PFSK-1 (cell line): ENCODE measurements at regions not wholly inside any gene's neighbourhood (a gene's known extent, or its start where the extent isn't known, plus 50 kb on each side); places are given as distances from the start of the nearest gene placed in this dataset.

Experiments
- FOXP2 ChIP-seq: optimal IDR thresholded peaks from 2 replicates; pipeline ENCODE3; 2011; ENCODE audit warnings: borderline replicate concordance, control low read depth, inconsistent platforms; ENCODE audit not compliant: insufficient read depth; ENCODE audit errors: extremely low read length, extremely low read depth
- POLR2AphosphoS5 ChIP-seq: IDR thresholded peaks from 2 replicates; pipeline ENCODE4 v1.6.1; 2012; ENCODE audit warnings: low read depth, mild to moderate bottlenecking, control low read depth, low read length, moderate library complexity
- SIN3A ChIP-seq: IDR thresholded peaks from 2 replicates; pipeline ENCODE4 v1.6.1; 2012; ENCODE audit warnings: mild to moderate bottlenecking, low read length, moderate library complexity, borderline replicate concordance; ENCODE audit not compliant: insufficient read depth
- TAF1 ChIP-seq: IDR thresholded peaks from 2 replicates; pipeline ENCODE4 v1.6.1; 2012; ENCODE audit warnings: low read length, control low read depth, borderline replicate concordance; ENCODE audit not compliant: insufficient read depth
- TF ChIP-seq, protein P1 (sequence below), 2 experiments: IDR thresholded peaks; 2 replicates each; pipeline versions ENCODE4 v1.6.1 to v1.8.0; 2011 to 2012; ENCODE audit warnings: low read depth in 2 of 2, low read length in 2 of 2, control low read depth in 1 of 2, inconsistent platforms in 1 of 2, mild to moderate bottlenecking in 1 of 2, moderate library complexity in 1 of 2; ENCODE audit not compliant: insufficient read depth in 1 of 2

DNA sequence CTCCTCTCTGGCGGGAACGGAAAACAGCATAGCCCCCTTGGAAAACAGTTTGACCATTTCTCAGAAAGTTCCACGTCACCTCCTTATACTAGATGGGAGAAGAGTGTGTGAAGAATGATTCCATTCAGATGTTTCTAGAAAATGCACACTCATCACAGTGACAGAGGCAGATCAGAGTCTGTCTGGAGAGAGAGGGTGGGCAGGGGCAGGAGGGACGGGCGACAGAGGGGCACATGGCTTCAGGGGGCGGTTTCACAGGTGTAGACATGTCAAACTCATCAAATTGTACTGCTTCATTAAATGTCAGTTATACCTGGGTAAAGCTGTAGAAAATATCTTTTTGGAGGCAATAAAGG is 88.8 kb upstream of the TAF1B start:
- TF ChIP-seq SIN3A, result no peak
- no peak for TF ChIP-seq POLR2AphosphoS5
- no peak for TF ChIP-seq FOXP2
- no peak for TF ChIP-seq TAF1
- TF ChIP-seq, protein P1, sequence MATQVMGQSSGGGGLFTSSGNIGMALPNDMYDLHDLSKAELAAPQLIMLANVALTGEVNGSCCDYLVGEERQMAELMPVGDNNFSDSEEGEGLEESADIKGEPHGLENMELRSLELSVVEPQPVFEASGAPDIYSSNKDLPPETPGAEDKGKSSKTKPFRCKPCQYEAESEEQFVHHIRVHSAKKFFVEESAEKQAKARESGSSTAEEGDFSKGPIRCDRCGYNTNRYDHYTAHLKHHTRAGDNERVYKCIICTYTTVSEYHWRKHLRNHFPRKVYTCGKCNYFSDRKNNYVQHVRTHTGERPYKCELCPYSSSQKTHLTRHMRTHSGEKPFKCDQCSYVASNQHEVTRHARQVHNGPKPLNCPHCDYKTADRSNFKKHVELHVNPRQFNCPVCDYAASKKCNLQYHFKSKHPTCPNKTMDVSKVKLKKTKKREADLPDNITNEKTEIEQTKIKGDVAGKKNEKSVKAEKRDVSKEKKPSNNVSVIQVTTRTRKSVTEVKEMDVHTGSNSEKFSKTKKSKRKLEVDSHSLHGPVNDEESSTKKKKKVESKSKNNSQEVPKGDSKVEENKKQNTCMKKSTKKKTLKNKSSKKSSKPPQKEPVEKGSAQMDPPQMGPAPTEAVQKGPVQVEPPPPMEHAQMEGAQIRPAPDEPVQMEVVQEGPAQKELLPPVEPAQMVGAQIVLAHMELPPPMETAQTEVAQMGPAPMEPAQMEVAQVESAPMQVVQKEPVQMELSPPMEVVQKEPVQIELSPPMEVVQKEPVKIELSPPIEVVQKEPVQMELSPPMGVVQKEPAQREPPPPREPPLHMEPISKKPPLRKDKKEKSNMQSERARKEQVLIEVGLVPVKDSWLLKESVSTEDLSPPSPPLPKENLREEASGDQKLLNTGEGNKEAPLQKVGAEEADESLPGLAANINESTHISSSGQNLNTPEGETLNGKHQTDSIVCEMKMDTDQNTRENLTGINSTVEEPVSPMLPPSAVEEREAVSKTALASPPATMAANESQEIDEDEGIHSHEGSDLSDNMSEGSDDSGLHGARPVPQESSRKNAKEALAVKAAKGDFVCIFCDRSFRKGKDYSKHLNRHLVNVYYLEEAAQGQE (IDR thresholded peaks at IDR 0.05; ENCODE audit: insufficient read depth in 1 of 2, low read depth in 2 of 2, low read length in 2 of 2), result no peak

DNA sequence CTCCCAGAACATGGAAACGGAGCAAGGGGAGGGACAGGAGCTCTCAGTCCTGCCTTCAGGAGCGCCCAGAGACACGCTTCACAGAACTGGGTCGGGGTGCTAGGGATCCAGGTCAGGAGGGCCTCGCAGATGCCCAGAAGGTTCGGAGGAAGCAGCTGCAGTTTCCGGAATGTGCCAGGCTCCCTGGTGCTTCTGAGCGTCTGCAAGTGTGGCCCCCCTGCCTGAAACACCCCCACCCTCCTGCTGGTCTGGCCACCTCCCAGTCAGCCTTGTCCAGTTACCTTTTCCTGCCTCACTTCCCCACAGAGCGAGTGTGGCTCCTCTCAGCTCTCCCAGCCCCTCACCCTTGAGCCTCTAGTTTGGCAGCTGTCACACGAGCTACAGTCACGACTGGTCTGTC is 88.3 kb upstream of the TAF1B start:
- TF ChIP-seq TAF1 (no peak), POLR2AphosphoS5 (no peak)
- TF ChIP-seq, protein P1 (IDR thresholded peaks at IDR 0.05; ENCODE audit: insufficient read depth in 1 of 2, low read depth in 2 of 2, low read length in 2 of 2), result no peak

DNA sequence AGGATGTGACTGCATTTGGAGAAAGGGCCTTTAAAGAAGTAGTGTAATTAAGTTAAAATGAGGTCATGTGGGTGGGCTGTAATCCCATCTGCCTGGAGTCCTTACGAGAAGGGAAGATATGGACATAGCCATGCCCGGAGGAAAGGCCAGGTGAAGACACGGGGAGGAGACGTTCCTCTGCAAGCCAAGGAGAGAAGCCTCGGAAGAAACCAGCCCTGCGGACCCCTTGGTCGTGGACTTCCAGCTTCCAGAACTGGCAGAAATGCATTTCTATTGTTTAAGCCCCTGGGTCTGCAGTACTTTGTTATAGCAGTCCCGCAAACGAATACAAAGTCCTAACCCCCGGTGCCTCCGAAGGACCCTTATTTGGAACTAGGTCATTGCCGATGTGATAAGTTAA is 87.6 kb upstream of the TAF1B start:
- TF ChIP-seq SIN3A (no peak), TAF1 (no peak), FOXP2 (no peak), POLR2AphosphoS5 (no peak)
- TF ChIP-seq, protein P1 (IDR thresholded peaks at IDR 0.05; ENCODE audit: insufficient read depth in 1 of 2, low read depth in 2 of 2, low read length in 2 of 2), result no peak

DNA sequence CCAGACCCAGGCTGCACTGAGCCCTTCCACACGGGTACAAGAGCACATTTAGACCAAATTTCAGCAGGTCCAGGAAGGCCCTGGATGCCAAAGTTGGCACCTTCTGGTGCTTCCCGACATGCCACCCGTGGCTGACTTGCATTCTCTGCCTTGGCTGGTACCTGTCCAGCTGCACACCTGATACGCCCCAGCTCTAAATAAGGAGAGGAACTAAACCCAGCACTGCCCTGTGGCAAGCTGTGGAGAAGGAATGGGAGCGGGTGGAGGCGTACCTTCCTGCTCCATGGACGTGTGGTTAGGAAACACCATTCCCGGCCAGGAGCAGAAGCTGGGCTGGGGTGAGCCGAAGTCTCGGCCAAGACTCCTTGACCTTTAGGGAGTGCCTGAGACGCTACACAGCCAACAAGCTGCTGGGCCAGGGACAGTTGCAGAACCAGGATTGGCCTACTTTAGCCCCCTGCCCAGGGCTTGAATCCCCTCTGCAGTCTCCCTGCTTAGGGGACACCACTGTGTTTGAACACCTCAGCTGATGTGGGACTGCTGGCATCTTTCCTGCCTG is 86.5 kb upstream of the TAF1B start:
- no peak for TF ChIP-seq TAF1

DNA sequence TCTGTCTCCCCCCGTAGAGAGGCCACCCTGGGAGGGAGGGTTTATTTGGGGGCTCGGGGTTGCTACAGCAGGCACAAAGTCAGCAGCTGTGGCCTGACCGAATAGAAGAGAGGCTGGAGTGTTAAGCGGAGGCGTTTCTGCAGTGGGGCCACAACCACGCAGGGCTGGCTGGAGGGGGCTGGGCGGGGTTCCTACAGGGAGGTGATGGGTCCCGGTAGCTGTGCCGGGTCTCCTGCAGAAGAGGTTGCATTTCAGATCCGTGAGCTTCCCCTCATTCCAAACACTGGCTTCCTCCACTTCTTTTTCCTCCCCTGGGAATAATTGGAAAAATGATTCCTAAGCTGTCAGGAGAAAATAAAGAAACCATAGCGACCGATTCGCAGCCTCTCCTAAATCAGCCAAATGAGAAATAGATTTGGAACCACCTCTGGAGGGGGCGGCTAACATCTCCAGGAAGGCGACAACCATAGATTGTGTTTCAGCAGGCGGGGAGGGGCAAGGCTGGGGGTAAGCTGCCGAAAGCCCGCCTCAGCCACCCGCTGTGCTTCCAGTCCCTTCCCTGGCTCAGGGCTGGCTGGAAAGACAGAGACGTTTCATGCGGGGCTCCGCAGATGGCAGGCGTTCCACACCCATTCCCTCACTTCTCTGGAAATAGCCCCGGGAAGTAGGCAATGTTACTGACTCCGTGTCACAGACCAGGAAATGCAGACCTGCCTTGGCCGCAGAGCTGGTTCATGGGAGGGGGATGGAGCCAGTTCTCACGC is 85.6 kb upstream of the TAF1B start:
- TF ChIP-seq FOXP2 (no peak), TAF1 (no peak)

DNA sequence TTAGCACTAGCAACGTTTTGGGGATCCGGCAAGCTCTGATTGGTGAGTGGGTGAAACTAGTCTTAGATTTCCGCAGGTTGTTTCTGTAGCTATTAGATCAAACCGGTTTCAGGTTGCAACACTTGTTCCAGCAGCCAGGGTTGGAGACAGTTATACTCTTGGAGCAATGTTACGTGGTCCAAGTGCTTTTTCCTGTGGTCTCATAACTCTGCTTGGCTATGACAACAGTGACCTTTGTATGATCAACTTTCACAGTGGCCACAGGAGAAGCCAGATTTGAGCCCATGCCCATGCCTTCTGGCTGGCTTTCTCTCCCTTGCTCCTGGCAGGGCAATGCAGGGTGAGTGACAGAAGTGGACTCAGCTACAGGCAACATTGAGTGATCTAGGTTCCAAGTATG is 84.5 kb upstream of the TAF1B start:
- no peak for TF ChIP-seq SIN3A
- TF ChIP-seq POLR2AphosphoS5, result no peak
- no peak for TF ChIP-seq TAF1
